Left lung (tissue), 4 donors: ENCODE measurements at regions not wholly inside any gene's neighbourhood (a gene's known extent, or its start where the extent isn't known, plus 50 kb on each side); places are given as distances from the start of the nearest gene placed in this dataset.
A peak's percentile ranks its signal among the peaks of the same experiment; 100 is the strongest.
"Not testable (repeated sequence)": the region's sequence is repeated elsewhere in the genome, so short reads cannot be mapped to it uniquely, and the experiment has no call there.

Experiments used
- ATAC-seq: fragments of 200-7000 bp; cut with Tn5 transposase; one replicate; pipeline ENCODE4 v1.9.1; 2020; ENCODE audit warnings: moderate library complexity
- DNase-seq, 4 donors: peaks; one replicate each; pipeline ENCODE4 v3.0.0-alpha.2; 2013 to 2020
- H3K27ac ChIP-seq, 2 donors: fragments of 200-600 bp; sonication (generic) in 1 of 2; one replicate each; pipeline versions ENCODE4 v1.5.0 to v1.8.0; 2020 to 2021
- H3K27me3 ChIP-seq, 2 donors: fragments of 200-600 bp; sonication (generic) in 1 of 2; one replicate each; pipeline versions ENCODE4 v1.5.0 to v1.8.0; 2020 to 2021
- H3K36me3 ChIP-seq, 2 donors: fragments of 200-600 bp; sonication (generic) in 1 of 2; one replicate each; pipeline versions ENCODE4 v1.5.0 to v1.8.0; 2020 to 2021
- H3K4me1 ChIP-seq, 2 donors: fragments of 200-600 bp; one replicate each; pipeline ENCODE4 v1.8.0; 2021
- H3K4me3 ChIP-seq, 2 donors: fragments of 200-600 bp; sonication (generic) in 1 of 2; one replicate each; pipeline versions ENCODE4 v1.5.0 to v1.8.0; 2020 to 2021; ENCODE audit warnings: mild to moderate bottlenecking in 1 of 2
- H3K9me3 ChIP-seq, 2 donors: fragments of 200-600 bp; sonication (generic) in 1 of 2; one replicate each; pipeline versions ENCODE4 v1.5.0 to v1.8.0; 2020 to 2021
- CTCF ChIP-seq, 2 donors: fragments of 200-600 bp; sonication (generic) in 1 of 2; IDR thresholded peaks; one replicate each; pipeline versions ENCODE4 v1.5.0 to v1.8.0; 2021; ENCODE audit warnings: antibody characterized with exemption in 2 of 2
- intact Hi-C, 2 donors: fragments of 100-400 bp; cut with DNase I; formaldehyde crosslinking; loops; one replicate each; pipeline versions ENCODE4 v1.11.2 to v1.14.2; 2022
- donor health status: DM: no; HTN: yes; CAD: no.
- donor health status: DM: no; HTN: no; CAD: no.

DNA sequence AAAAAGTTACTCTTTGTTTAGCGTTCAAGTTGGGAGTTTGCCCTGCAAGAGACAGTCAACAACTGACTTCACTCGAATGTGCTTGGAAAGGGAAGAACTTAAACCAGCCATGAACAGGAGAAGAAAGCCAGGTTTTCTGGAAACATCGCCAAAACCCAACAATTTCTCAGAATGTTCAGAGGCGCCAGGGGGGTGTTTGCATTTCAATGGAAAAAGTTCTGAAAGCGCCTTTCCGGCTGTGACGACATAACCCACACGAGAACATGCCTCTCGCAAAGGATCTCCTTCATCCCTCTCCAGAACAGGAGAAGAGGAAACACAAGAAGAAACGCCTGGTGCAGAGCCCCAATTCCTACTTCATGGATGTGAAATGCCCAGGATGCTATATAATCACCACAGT is 78.1 kb upstream of the ADGRA3 start:
- Histone ChIP-seq H3K4me1 (no peaks in the 10 kb centered on the region), H3K27me3 (no peaks in the 10 kb centered on the region), H3K4me3 (no peak overlapping the region), H3K27ac (no peak overlapping the region), H3K9me3 (no peaks in the 10 kb centered on the region), H3K36me3 (no peaks in the 10 kb centered on the region)
- no peak for TF ChIP-seq CTCF (IDR thresholded peaks at IDR 0.05)
- ATAC-seq = no peak
- intact Hi-C loops = no loop called here
- DNase-seq = no peak

DNA sequence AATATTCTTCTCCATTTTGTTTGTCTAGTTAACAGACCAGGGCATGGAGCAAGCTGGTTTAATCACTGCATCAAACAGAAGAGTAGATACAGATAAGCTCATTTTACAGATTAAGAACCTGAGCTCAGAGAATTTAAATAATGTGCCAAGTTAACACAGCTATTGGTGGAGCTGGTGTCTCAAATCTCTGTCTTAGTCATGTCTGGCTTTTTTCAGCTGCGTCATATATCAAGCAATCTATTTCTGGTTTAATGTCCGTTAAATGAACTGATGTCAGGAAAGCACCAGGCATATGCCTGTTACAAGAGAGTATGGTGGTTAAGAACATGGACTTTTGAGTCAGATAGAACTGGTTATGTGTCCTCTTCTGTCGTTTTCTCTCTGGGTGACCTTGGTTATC is 79.8 kb upstream of the ADGRA3 start:
- Histone ChIP-seq H3K36me3 (no peaks in the 10 kb centered on the region), H3K27me3 (no peaks in the 10 kb centered on the region), H3K4me1 (no peaks in the 10 kb centered on the region), H3K9me3 (no peaks in the 10 kb centered on the region), H3K4me3 (no peak overlapping the region), H3K27ac (no peak overlapping the region)
- intact Hi-C loops = no loop called here
- no peak for DNase-seq
- ATAC-seq = no peak
- no peak for TF ChIP-seq CTCF (IDR thresholded peaks at IDR 0.05)

DNA sequence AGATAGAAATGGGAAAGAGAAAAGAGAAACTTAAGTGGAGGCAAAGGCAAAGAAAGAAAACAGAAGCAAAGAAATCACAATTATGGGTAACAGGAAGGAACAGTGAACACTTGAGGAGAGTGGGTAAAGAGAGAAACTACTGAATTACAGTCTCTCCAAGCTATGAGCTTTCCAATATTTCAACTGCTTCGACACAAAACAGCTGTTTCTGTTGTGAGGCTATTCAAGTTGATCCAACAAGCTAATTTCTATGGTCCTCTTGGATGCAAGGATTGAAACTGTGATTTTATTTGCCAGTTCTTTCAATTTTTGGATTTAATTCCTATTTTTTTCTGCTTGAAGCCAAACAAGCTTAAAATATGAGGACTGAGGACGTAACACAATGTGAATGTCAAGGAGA is 80.5 kb upstream of the ADGRA3 start:
- H3K4me1 ChIP-seq = no peaks in the 10 kb centered on the region
- no peaks in the 10 kb centered on the region for H3K27me3 ChIP-seq
- H3K36me3 ChIP-seq = no peaks in the 10 kb centered on the region
- no peak for ATAC-seq
- DNase-seq = peak in 2 of 4 donors; percentile 42 to 62
- no peak for TF ChIP-seq CTCF (IDR thresholded peaks at IDR 0.05)
- no peaks in the 10 kb centered on the region for H3K9me3 ChIP-seq
- no peak overlapping the region for H3K4me3 ChIP-seq
- intact Hi-C loops = no loop called here
- H3K27ac ChIP-seq = no peak overlapping the region

GRCh38 chr4:22597471-22597870 is 81.6 kb upstream of the ADGRA3 start:
- no peaks in the 10 kb centered on the region for H3K9me3 ChIP-seq
- DNase-seq = no peak
- intact Hi-C loops = no loop called here
- no peak overlapping the region for H3K4me3 ChIP-seq
- H3K27ac ChIP-seq = no peak overlapping the region
- ATAC-seq = no peak
- H3K36me3 ChIP-seq = no peaks in the 10 kb centered on the region
- H3K27me3 ChIP-seq = no peaks in the 10 kb centered on the region
- TF ChIP-seq CTCF (IDR thresholded peaks at IDR 0.05) = no peak
- no peaks in the 10 kb centered on the region for H3K4me1 ChIP-seq

- DNase-seq, H3K27me3 ChIP-seq, ATAC-seq, H3K4me1 ChIP-seq, H3K9me3 ChIP-seq, intact Hi-C loops, H3K4me3 ChIP-seq, H3K27ac ChIP-seq, H3K36me3 ChIP-seq: not testable (repeated sequence)
These were observed 82.5 kb upstream of the ADGRA3 start for GRCh38 chr4:22598113-22599047.

DNA sequence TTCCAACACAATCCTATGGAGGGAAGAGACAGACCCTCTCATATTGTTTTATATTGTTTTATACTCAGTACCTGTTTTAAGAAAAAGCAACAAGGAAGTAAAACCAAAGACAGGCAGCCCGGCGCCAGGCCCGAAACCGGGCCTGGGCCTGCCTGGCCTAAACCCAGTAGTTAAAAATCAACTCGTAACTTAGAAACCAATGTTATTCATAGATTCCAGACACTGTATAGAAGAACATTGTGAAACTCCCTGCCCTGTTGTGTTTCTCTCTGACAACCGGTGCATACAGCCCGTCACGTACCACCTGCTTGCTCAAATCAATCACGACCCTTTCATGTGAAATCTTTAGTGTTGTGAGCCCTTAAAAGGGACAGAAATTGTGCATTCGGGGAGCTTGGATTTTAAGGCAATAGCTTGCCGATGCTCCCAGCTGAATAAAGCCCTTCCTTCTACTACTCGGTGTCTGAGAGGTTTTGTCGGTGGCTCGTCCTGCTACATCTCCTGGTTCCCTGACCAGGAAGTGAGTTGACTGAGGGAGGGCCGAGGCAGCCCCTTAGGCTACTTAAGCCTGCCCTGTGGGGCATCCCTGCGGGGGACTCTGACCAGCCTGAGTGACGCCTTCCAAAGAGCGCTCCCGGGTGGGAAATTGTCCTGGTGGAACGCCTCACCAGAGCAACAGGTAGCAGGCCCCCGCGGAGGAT is 83.5 kb upstream of the ADGRA3 start:
- H3K36me3 ChIP-seq, H3K4me3 ChIP-seq, intact Hi-C loops, H3K27me3 ChIP-seq, ATAC-seq, H3K27ac ChIP-seq, H3K4me1 ChIP-seq, H3K9me3 ChIP-seq: not testable (repeated sequence)
- peak in 1 of 4 donors; percentile 58 for DNase-seq

- ATAC-seq, H3K4me3 ChIP-seq, H3K9me3 ChIP-seq, H3K4me1 ChIP-seq, H3K36me3 ChIP-seq, H3K27ac ChIP-seq, DNase-seq, H3K27me3 ChIP-seq: not testable (repeated sequence)
- intact Hi-C loops = loop anchor here in 1 of 2 donors (10.0 kb wide), 1 partner anchor 185 kb away; no protein-coding TSS in a partner anchor
These were observed 84.1 kb upstream of the ADGRA3 start for GRCh38 chr4:22599929-22600432.

- not testable (repeated sequence) for H3K36me3 ChIP-seq, H3K9me3 ChIP-seq, H3K4me1 ChIP-seq, H3K4me3 ChIP-seq, ATAC-seq, H3K27ac ChIP-seq, DNase-seq, H3K27me3 ChIP-seq
- intact Hi-C loops = loop anchor here in 1 of 2 donors (10.0 kb wide), 1 partner anchor 187 kb away; no protein-coding TSS in a partner anchor
These were observed 85.8 kb upstream of the ADGRA3 start for GRCh38 chr4:22601638-22602037.
